H1 (cell line): ENCODE measurements at regions not wholly inside any gene's neighbourhood (a gene's known extent, or its start where the extent isn't known, plus 50 kb on each side); places are given as distances from the start of the nearest gene placed in this dataset.

ENCODE experiments used
- CREB1 ChIP-seq: IDR thresholded peaks from 2 replicates; pipeline ENCODE4 v1.6.1; 2012; ENCODE audit warnings: inconsistent platforms
- EZH2 ChIP-seq: fragments of 200-600 bp; sonication (generic); IDR thresholded peaks from 2 replicates; pipeline ENCODE4 v1.7.1; 2012; ENCODE audit warnings: low read depth, mild to moderate bottlenecking, moderate library complexity, low read length, inconsistent platforms; ENCODE audit not compliant: severe bottlenecking
- GABPA ChIP-seq: IDR thresholded peaks from 2 replicates; pipeline ENCODE4 v1.6.1; 2011; ENCODE audit warnings: mild to moderate bottlenecking, low read length, moderate library complexity, borderline replicate concordance; ENCODE audit not compliant: insufficient read depth
- MAFK ChIP-seq: IDR thresholded peaks from 2 replicates; pipeline ENCODE4 v1.6.1; 2012; ENCODE audit warnings: low read depth, mild to moderate bottlenecking, improper control_type of control experiment, low read length
- POLR2A ChIP-seq, 2 experiments: IDR thresholded peaks; 1 replicate in 1 of 2; 2 replicates in 1 of 2; pipeline ENCODE4 v1.6.1; 2011; ENCODE audit warnings: low read depth in 2 of 2, low read length in 2 of 2, mild to moderate bottlenecking in 2 of 2; ENCODE audit errors: control extremely low read depth in 1 of 2
- POLR2AphosphoS5 ChIP-seq: IDR thresholded peaks from 2 replicates; pipeline ENCODE4 v1.6.1; 2011; ENCODE audit warnings: low read depth, low read length
- RAD21 ChIP-seq, 2 experiments: IDR thresholded peaks in 1 of 2; conservative IDR thresholded peaks in 1 of 2; 2 replicates each; pipeline ENCODE4 v1.6.1; 2011; ENCODE audit warnings: low read depth in 2 of 2, low read length in 2 of 2, improper control_type of control experiment in 1 of 2, inconsistent platforms in 1 of 2, mild to moderate bottlenecking in 1 of 2, moderate library complexity in 1 of 2
- RNF2 ChIP-seq: fragments of 200-900, 300-1000 bp; sonication (generic); IDR thresholded peaks from 2 replicates; pipeline ENCODE4 v1.7.1; 2016; ENCODE audit warnings: borderline replicate concordance, low read depth, mild to moderate bottlenecking, antibody characterized with exemption, low read length; ENCODE audit not compliant: poor library complexity, severe bottlenecking; ENCODE audit errors: missing control alignments
- SIX5 ChIP-seq: IDR thresholded peaks from 2 replicates; pipeline ENCODE4 v1.6.1; 2011; ENCODE audit warnings: mild to moderate bottlenecking, low read depth, low read length
- SUZ12 ChIP-seq: fragments of 200-600 bp; sonication (generic); IDR thresholded peaks from 2 replicates; pipeline ENCODE4 v1.6.1; 2012; ENCODE audit warnings: mild to moderate bottlenecking, inconsistent platforms, low read length, moderate library complexity, mixed read lengths
- TBP ChIP-seq: IDR thresholded peaks from 2 replicates; pipeline ENCODE4 v1.6.1; 2011; ENCODE audit warnings: low read depth, low read length, improper control_type of control experiment
- TF ChIP-seq, protein P1 (sequence below): IDR thresholded peaks from 2 replicates; pipeline ENCODE4 v1.6.1; 2012; ENCODE audit warnings: inconsistent platforms
- TF ChIP-seq, protein P2 (sequence below), 3 experiments: IDR thresholded peaks; 1 replicate in 2 of 3; 2 replicates in 1 of 3; pipeline versions ENCODE4 v1.5.1 to v1.6.1; 2011; ENCODE audit warnings: low read length in 3 of 3, mild to moderate bottlenecking in 3 of 3, inconsistent platforms in 2 of 3, low read depth in 1 of 3, moderate library complexity in 1 of 3; ENCODE audit not compliant: insufficient read depth in 1 of 3; ENCODE audit errors: control extremely low read depth in 1 of 3

DNA sequence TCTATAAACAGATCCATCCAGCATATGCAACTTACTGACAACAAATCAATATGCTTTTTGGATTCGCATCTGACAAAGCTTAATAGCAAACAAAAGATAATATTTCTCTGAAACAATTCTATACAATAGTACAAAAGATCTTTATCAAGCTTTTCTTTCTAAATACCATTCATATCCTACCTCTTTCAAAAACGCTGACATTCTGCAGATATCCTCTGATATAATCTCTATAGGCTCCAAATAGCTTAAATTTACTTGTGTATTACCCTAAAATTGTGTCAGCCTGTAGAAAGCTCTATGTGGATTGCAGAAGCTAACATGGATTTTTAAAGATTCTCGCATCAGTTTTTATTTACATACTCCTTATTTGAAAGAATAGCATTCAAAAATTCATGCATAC is 260.6 kb downstream of the GASK1B start:
- TF ChIP-seq RNF2 (no peak), EZH2 (no peak), POLR2AphosphoS5 (no peak), GABPA (no peak), SIX5 (no peak), RAD21 (IDR thresholded peaks at IDR 0.05 in 1 of 2, conservative IDR thresholded peaks at IDR 0.05 in 1 of 2; ENCODE audit: low read depth in 2 of 2, low read length in 2 of 2) (no peak), CREB1 (no peak), POLR2A (IDR thresholded peaks at IDR 0.05; ENCODE audit: control extremely low read depth in 1 of 2, low read depth in 2 of 2, low read length in 2 of 2) (no peak), MAFK (no peak), TBP (no peak), SUZ12 (no peak)
- TF ChIP-seq, protein P1, sequence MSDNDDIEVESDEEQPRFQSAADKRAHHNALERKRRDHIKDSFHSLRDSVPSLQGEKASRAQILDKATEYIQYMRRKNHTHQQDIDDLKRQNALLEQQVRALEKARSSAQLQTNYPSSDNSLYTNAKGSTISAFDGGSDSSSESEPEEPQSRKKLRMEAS: no peak
- TF ChIP-seq, protein P2, sequence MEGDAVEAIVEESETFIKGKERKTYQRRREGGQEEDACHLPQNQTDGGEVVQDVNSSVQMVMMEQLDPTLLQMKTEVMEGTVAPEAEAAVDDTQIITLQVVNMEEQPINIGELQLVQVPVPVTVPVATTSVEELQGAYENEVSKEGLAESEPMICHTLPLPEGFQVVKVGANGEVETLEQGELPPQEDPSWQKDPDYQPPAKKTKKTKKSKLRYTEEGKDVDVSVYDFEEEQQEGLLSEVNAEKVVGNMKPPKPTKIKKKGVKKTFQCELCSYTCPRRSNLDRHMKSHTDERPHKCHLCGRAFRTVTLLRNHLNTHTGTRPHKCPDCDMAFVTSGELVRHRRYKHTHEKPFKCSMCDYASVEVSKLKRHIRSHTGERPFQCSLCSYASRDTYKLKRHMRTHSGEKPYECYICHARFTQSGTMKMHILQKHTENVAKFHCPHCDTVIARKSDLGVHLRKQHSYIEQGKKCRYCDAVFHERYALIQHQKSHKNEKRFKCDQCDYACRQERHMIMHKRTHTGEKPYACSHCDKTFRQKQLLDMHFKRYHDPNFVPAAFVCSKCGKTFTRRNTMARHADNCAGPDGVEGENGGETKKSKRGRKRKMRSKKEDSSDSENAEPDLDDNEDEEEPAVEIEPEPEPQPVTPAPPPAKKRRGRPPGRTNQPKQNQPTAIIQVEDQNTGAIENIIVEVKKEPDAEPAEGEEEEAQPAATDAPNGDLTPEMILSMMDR (IDR thresholded peaks at IDR 0.05; ENCODE audit: control extremely low read depth in 1 of 3, insufficient read depth in 1 of 3, low read depth in 1 of 3, low read length in 3 of 3): no peak
